Tibial nerve (tissue), 3 donors: ENCODE measurements at regions not wholly inside any gene's neighbourhood (a gene's known extent, or its start where the extent isn't known, plus 50 kb on each side); places are given as distances from the start of the nearest gene placed in this dataset.

Source experiments
- POLR2A ChIP-seq, 2 donors: fragments of 450-650 bp; IDR thresholded peaks; one replicate each; pipeline ENCODE4 v1.6.1; 2017; ENCODE audit warnings: antibody characterized with exemption in 2 of 2, mild to moderate bottlenecking in 2 of 2, moderate library complexity in 2 of 2
- TF ChIP-seq, protein P1 (sequence below), 5 experiments: fragments of 200-600 bp in 3 of 5; fragments of 450-650 bp in 2 of 5; sonication (generic) in 3 of 5; IDR thresholded peaks; one replicate each; pipeline ENCODE4 v1.5.1; 2016 to 2019; ENCODE audit warnings: antibody characterized with exemption in 5 of 5, mild to moderate bottlenecking in 3 of 5, moderate library complexity in 2 of 5

- TF ChIP-seq, protein P1, sequence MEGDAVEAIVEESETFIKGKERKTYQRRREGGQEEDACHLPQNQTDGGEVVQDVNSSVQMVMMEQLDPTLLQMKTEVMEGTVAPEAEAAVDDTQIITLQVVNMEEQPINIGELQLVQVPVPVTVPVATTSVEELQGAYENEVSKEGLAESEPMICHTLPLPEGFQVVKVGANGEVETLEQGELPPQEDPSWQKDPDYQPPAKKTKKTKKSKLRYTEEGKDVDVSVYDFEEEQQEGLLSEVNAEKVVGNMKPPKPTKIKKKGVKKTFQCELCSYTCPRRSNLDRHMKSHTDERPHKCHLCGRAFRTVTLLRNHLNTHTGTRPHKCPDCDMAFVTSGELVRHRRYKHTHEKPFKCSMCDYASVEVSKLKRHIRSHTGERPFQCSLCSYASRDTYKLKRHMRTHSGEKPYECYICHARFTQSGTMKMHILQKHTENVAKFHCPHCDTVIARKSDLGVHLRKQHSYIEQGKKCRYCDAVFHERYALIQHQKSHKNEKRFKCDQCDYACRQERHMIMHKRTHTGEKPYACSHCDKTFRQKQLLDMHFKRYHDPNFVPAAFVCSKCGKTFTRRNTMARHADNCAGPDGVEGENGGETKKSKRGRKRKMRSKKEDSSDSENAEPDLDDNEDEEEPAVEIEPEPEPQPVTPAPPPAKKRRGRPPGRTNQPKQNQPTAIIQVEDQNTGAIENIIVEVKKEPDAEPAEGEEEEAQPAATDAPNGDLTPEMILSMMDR (IDR thresholded peaks at IDR 0.05), result no peak
- TF ChIP-seq POLR2A (IDR thresholded peaks at IDR 0.05), result no peak
Observed at GRCh38 chr5:30994902-30995301, 198.6 kb upstream of the CDH6 start.
